Psoas muscle (tissue), 7 donors: ENCODE measurements at regions not wholly inside any gene's neighbourhood (a gene's known extent, or its start where the extent isn't known, plus 50 kb on each side); places are given as distances from the start of the nearest gene placed in this dataset.

Experiments used
- ATAC-seq, 4 donors: fragments of 200-7000 bp; cut with Tn5 transposase; one replicate each; pipeline ENCODE4 v1.9.1; 2020; ENCODE audit warnings: moderate library complexity in 3 of 4, mild to moderate bottlenecking in 2 of 4
- DNase-seq, 2 donors: peaks; one replicate each; pipeline ENCODE4 v3.0.0-alpha.2; 2020
- H3K27ac ChIP-seq: fragments of 200-600 bp; one replicate; pipeline ENCODE4 v1.8.0; 2022
- H3K27me3 ChIP-seq, 3 donors: fragments of 200-600 bp in 1 of 3; one replicate each; pipeline versions ENCODE4 v1.6.1 to v1.8.0; 2013 to 2022; ENCODE audit warnings: low read length in 2 of 3, mild to moderate bottlenecking in 2 of 3, moderate library complexity in 1 of 3; ENCODE audit not compliant: insufficient read depth in 3 of 3
- H3K36me3 ChIP-seq, 2 donors: fragments of 200-600 bp in 1 of 2; one replicate each; pipeline versions ENCODE4 v1.6.1 to v1.8.0; 2013 to 2022; ENCODE audit warnings: low read depth in 1 of 2, mild to moderate bottlenecking in 1 of 2, moderate library complexity in 1 of 2; ENCODE audit not compliant: insufficient read depth in 1 of 2
- H3K4me1 ChIP-seq: fragments of 200-600 bp; one replicate; pipeline ENCODE4 v1.8.0; 2022
- H3K4me3 ChIP-seq: fragments of 200-600 bp; one replicate; pipeline ENCODE4 v1.8.0; 2022; ENCODE audit warnings: mild to moderate bottlenecking
- H3K9me3 ChIP-seq: fragments of 200-600 bp; one replicate; pipeline ENCODE4 v1.8.0; 2022
- CTCF ChIP-seq: fragments of 200-600 bp; IDR thresholded peaks from one replicate; pipeline ENCODE4 v1.8.0; 2022; ENCODE audit warnings: antibody characterized with exemption
- WGBS, 3 donors: extraction: QIAGEN DNeasy Blood & Tissue Kit; methylation state at CpG; one replicate each; pipeline versions ENCODE4 v1.1.6 to v1.1.7; 2013; 5-methylcytosine and 5-hydroxymethylcytosine counted together
- intact Hi-C, 2 donors: fragments of 100-400 bp; cut with DNase I; formaldehyde crosslinking; loops; one replicate each; pipeline versions ENCODE4 v1.11.0 to v1.14.2; 2022
- donor health status: healthy with polysubstance abuse.
- donor health status: DM: no; HTN: no; CAD: no; lungs with moderate emphysema.
- donor health status: Bipolar disorder and iron deficiency.
- donor health status: healthy.
- donor health status: DM: yes; HTN: yes; CAD: no.
- donor health status: DM: no; HTN: no; CAD: no.
- donor health status: DM: yes; HTN: yes; CAD: no.

DNA sequence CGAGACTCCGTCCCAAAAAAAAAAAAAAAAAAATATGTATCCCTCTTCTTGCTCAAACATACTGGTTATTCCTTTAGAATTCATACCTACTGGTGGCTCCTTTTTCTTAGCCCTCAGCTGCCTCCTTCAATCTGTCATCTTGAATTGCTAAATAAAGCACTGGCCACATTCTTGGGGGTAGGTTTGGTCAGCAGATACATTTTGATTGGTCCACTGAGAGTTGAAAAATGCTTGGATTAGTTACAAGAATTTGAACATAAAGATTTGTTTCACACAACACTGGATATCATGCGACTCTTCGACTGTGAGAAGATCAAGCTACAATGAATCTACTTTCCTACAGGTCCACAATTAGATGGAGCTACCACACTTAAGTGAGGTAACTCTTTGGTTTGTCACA lies 906.1 kb upstream of the SLC39A10 start:
- Histone ChIP-seq H3K27me3 (no peaks in the 10 kb centered on the region), H3K4me3 (no peak overlapping the region), H3K27ac (no peak overlapping the region), H3K9me3 (no peaks in the 10 kb centered on the region), H3K36me3 (no peaks in the 10 kb centered on the region), H3K4me1 (no peaks in the 10 kb centered on the region)
- 32 to 41% (median 34%) methylated on average over 2 of the region's 4 CpGs for WGBS, 3 donors
- no peak for ATAC-seq
- intact Hi-C loops, result no loop called here
- TF ChIP-seq CTCF, result no peak
- DNase-seq, result no peak

- ATAC-seq, result no peak
- no peak for DNase-seq
- H3K4me3 ChIP-seq, result no peak overlapping the region
- H3K4me1 ChIP-seq, result no peaks in the 10 kb centered on the region
- no peak overlapping the region for H3K27ac ChIP-seq
- TF ChIP-seq CTCF, result no peak
- 25 to 28% (median 26%) methylated on average over 3 of the region's 3 CpGs for WGBS, 3 donors
- H3K9me3 ChIP-seq, result no peaks in the 10 kb centered on the region
- intact Hi-C loops, result no loop called here
- no peaks in the 10 kb centered on the region for H3K36me3 ChIP-seq
- H3K27me3 ChIP-seq, result no peaks in the 10 kb centered on the region
These were observed 911.4 kb upstream of the SLC39A10 start for GRCh38 chr2:194745557-194746146.

DNA sequence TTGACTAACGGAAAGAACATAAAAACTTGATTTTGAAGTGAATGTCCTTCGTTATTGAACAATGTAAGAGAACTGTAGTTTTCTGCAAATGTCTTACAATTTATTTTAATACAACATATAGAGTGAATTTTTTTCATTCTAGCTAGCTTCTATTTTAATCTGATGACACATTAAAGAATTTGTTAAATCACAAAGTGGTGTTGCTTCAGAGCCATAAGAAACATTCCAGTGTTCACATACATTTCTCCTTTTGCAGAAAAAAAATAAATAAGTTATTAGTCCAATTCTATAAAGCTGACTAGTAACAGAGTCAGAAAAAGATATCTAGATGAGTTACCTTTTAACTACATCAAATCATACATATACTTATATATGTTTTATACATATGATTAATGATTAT lies 914.3 kb upstream of the SLC39A10 start:
- ATAC-seq (no peak), DNase-seq (no peak)
- no peak for TF ChIP-seq CTCF
- H3K36me3 ChIP-seq, result no peaks in the 10 kb centered on the region
- intact Hi-C loops, result no loop called here
- no peaks in the 10 kb centered on the region for H3K4me1 ChIP-seq
- WGBS, 3 donors, result 94 to 96% (median 95%) methylated on average over 2 of the region's 2 CpGs
- H3K27ac ChIP-seq, result no peak overlapping the region
- H3K4me3 ChIP-seq, result no peak overlapping the region
- no peaks in the 10 kb centered on the region for H3K27me3 ChIP-seq
- no peaks in the 10 kb centered on the region for H3K9me3 ChIP-seq

DNA sequence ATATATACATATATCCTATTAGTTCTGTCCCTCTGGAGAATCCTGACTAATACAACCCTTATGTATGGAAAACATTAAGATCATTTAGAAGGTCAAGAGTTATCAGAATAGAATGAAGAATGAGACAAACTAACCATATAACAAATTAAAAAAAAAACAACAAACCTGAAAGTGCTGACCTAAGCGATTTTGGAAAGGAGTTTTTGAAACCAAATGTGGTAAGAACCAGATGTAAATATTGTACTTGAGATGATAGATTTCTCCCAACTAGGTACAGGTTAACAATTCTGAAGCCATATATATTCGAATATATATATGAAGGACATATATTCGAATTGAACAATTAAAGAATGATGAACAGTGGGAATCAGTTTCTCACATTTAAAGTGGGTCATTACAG lies 917.8 kb upstream of the SLC39A10 start:
- intact Hi-C loops, result no loop called here
- H3K4me1 ChIP-seq, result no peaks in the 10 kb centered on the region
- DNase-seq, result no peak
- no peaks in the 10 kb centered on the region for H3K36me3 ChIP-seq
- H3K4me3 ChIP-seq, result no peak overlapping the region
- H3K9me3 ChIP-seq, result no peaks in the 10 kb centered on the region
- 87 to 94% (median 93%) methylated on average over 3 of the region's 3 CpGs for WGBS, 3 donors
- no peak overlapping the region for H3K27ac ChIP-seq
- no peak for TF ChIP-seq CTCF
- H3K27me3 ChIP-seq, result no peaks in the 10 kb centered on the region
- no peak for ATAC-seq

GRCh38 chr2:194735837-194736542 lies 921.0 kb upstream of the SLC39A10 start:
- no peaks in the 10 kb centered on the region for H3K36me3 ChIP-seq
- 89 to 92% (median 90%) methylated on average over 2 of the region's 2 CpGs for WGBS, 3 donors
- ATAC-seq, result no peak

More at GRCh38 chr2:194735837-194736542, 921.0 kb upstream of the SLC39A10 start:
- H3K27me3 ChIP-seq, result no peaks in the 10 kb centered on the region
- no peak for DNase-seq
- no peak for TF ChIP-seq CTCF
- no peaks in the 10 kb centered on the region for H3K9me3 ChIP-seq
- H3K4me1 ChIP-seq, result no peaks in the 10 kb centered on the region
- H3K27ac ChIP-seq, result no peak overlapping the region
- intact Hi-C loops, result no loop called here
- H3K4me3 ChIP-seq, result no peak overlapping the region
